Endothelial cell of umbilical vein (primary cell): ENCODE measurements at regions not wholly inside any gene's neighbourhood (a gene's known extent, or its start where the extent isn't known, plus 50 kb on each side); places are given as distances from the start of the nearest gene placed in this dataset.

Experiments used
- BruUV-seq: library from RNA; stranded (reverse); fragments of 400-500 nt; replicated peaks from 2 replicates; lab custom pipeline; 2021; lab: Mats Ljungman, UMichigan
- CTCF ChIA-PET: fragments of 300-600, 350-600 bp; sonication (Branson Sonifier 250); formaldehyde crosslinking; loops from one replicate; lab custom pipeline; 2021; ENCODE audit warnings: antibody characterized with exemption, inconsistent platforms; lab: Charles Lee
- POLR2A ChIA-PET: fragments of 300-600, 350-600 bp; sonication (Branson Sonifier 250); formaldehyde crosslinking; loops from one replicate; lab custom pipeline; 2021; ENCODE audit warnings: antibody characterized with exemption, inconsistent platforms; lab: Charles Lee
- DNase-seq: peaks from one replicate; pipeline ENCODE4 v3.0.0-alpha.2; 2011; ENCODE audit warnings: low read depth, low spot score
- FAIRE-seq: peaks from 2 replicates; lab custom pipeline; 2011; peaks lifted over from hg19 to GRCh38; lab: Jason Lieb, UNC
- H2AFZ ChIP-seq: 2 replicates; pipeline ENCODE4 v1.6.0; 2012; ENCODE audit warnings: low read depth, low read length, control low read depth, inconsistent platforms
- H3K27ac ChIP-seq: 2 replicates; pipeline ENCODE4 v1.5.1; 2011; ENCODE audit warnings: low read depth, mild to moderate bottlenecking, control low read depth, low read length, moderate library complexity; ENCODE audit not compliant: insufficient read depth
- H3K27me3 ChIP-seq, 2 experiments: 2 replicates each; pipeline versions ENCODE4 v1.6.0 to v1.6.1; 2011; ENCODE audit warnings: low read length in 2 of 2, mixed read lengths in 1 of 2; ENCODE audit not compliant: control insufficient read depth in 2 of 2, insufficient read depth in 2 of 2
- H3K36me3 ChIP-seq, 2 experiments: 2 replicates in 1 of 2; 3 replicates in 1 of 2; pipeline ENCODE4 v1.5.1; 2011; ENCODE audit warnings: low read length in 2 of 2, mild to moderate bottlenecking in 1 of 2, moderate library complexity in 1 of 2; ENCODE audit not compliant: control insufficient read depth in 2 of 2, insufficient read depth in 2 of 2; ENCODE audit errors: extremely low read depth in 1 of 2
- H3K4me1 ChIP-seq: 3 replicates; pipeline ENCODE4 v1.5.1; 2011; ENCODE audit warnings: mild to moderate bottlenecking, low read length; ENCODE audit not compliant: control insufficient read depth, insufficient read depth; ENCODE audit errors: extremely low read depth
- H3K4me2 ChIP-seq: 2 replicates; pipeline ENCODE4 v1.6.1; 2011; ENCODE audit warnings: low read length, control low read depth, mixed read lengths; ENCODE audit not compliant: insufficient read depth
- H3K4me3 ChIP-seq, 3 experiments: fragments of 200-600 bp in 1 of 3; sonication (generic), shearing (Covaris generic) in 1 of 3; replicated peaks in 1 of 3; 2 replicates each; pipeline ENCODE4 v1.5.1; 2011 to 2016; ENCODE audit warnings: control low read depth in 3 of 3, low read length in 3 of 3, mild to moderate bottlenecking in 2 of 3, inconsistent platforms in 1 of 3, low read depth in 1 of 3, moderate library complexity in 1 of 3; ENCODE audit not compliant: insufficient read depth in 1 of 3
- H3K79me2 ChIP-seq: 2 replicates; pipeline ENCODE4 v1.6.0; 2012; ENCODE audit warnings: low read length, inconsistent platforms; ENCODE audit not compliant: control insufficient read depth, insufficient read depth
- H3K9ac ChIP-seq: replicated peaks from 2 replicates; pipeline ENCODE3; 2011; ENCODE audit warnings: low read length, control low read depth; ENCODE audit not compliant: insufficient read depth; ENCODE audit errors: extremely low read depth
- H3K9me1 ChIP-seq: replicated peaks from 3 replicates; pipeline ENCODE4 v1.6.0; 2011; ENCODE audit warnings: mild to moderate bottlenecking, low read length; ENCODE audit not compliant: control insufficient read depth, insufficient read depth; ENCODE audit errors: extremely low read depth
- H3K9me3 ChIP-seq: replicated peaks from 2 replicates; pipeline ENCODE4 v1.5.1; 2012; ENCODE audit warnings: low read length, inconsistent platforms; ENCODE audit not compliant: control insufficient read depth, insufficient read depth
- H4K20me1 ChIP-seq: replicated peaks from 2 replicates; pipeline ENCODE3; 2011; ENCODE audit warnings: mild to moderate bottlenecking, low read length; ENCODE audit not compliant: control insufficient read depth, insufficient read depth; ENCODE audit errors: extremely low read depth
- CTCF ChIP-seq, 2 donors: IDR thresholded peaks; 1 replicate in 1 of 2; 2 replicates in 1 of 2; pipeline ENCODE4 v1.5.1; 2011; ENCODE audit warnings: low read length in 2 of 2, mild to moderate bottlenecking in 2 of 2, moderate library complexity in 2 of 2, control low read depth in 1 of 2, inconsistent platforms in 1 of 2, low read depth in 1 of 2; ENCODE audit not compliant: insufficient read depth in 1 of 2; ENCODE audit errors: extremely low read depth in 1 of 2
- EZH2 ChIP-seq: IDR thresholded peaks from 2 replicates; pipeline ENCODE4 v1.6.1; 2012; ENCODE audit warnings: borderline replicate concordance, low read depth, mild to moderate bottlenecking, moderate library complexity, low read length, inconsistent platforms; ENCODE audit not compliant: severe bottlenecking
- FOS ChIP-seq: IDR thresholded peaks from 2 replicates; pipeline ENCODE4 v1.6.1; 2011; ENCODE audit warnings: mild to moderate bottlenecking, low read length, moderate library complexity, borderline replicate concordance; ENCODE audit not compliant: insufficient read depth
- GATA2 ChIP-seq: IDR thresholded peaks from 2 replicates; pipeline ENCODE4 v1.7.0; 2011; ENCODE audit warnings: low read depth, mild to moderate bottlenecking, moderate library complexity, mixed read lengths, low read length; ENCODE audit not compliant: insufficient read length, insufficient read depth
- JUN ChIP-seq: IDR thresholded peaks from 2 replicates; pipeline ENCODE4 v1.6.1; 2011; ENCODE audit warnings: borderline replicate concordance, low read depth; ENCODE audit not compliant: insufficient read length, insufficient read depth
- MAX ChIP-seq: IDR thresholded peaks from 2 replicates; pipeline ENCODE4 v1.6.1; 2011; ENCODE audit not compliant: insufficient read depth, insufficient read length
- MYC ChIP-seq: IDR thresholded peaks from one replicate; pipeline ENCODE4 v1.6.1; 2011; ENCODE audit warnings: mild to moderate bottlenecking, low read depth, low read length
- POLR2A ChIP-seq: IDR thresholded peaks from 2 replicates; pipeline ENCODE4 v1.6.1; 2012; ENCODE audit warnings: low read depth, mild to moderate bottlenecking, control low read depth, low read length
- POLR2AphosphoS5 ChIP-seq: IDR thresholded peaks from 2 replicates; pipeline ENCODE4 v1.6.1; 2012; ENCODE audit warnings: low read depth, mild to moderate bottlenecking, control low read depth, low read length, moderate library complexity; ENCODE audit not compliant: insufficient read depth
- dilution Hi-C: fragments of 300-500 bp; cut with MboI; formaldehyde crosslinking; loops from one replicate; pipeline ENCODE4 v1.15.0; 2019; ENCODE audit warnings: low sequenced_read_pairs; ENCODE audit not compliant: extremely low pct_ligation_motif_present
- intact Hi-C: fragments of 100-400 bp; cut with micrococcal nuclease; formaldehyde crosslinking; loops from one replicate; pipeline ENCODE4 v1.10.0; 2022

- Histone ChIP-seq H3K9me3 (peaks cover 5% of the 10 kb centered on the region), H3K9me1 (no peaks in the 10 kb centered on the region), H3K4me3 (no peak overlapping the region), H3K27ac (no peak overlapping the region), H4K20me1 (no peaks in the 10 kb centered on the region), H3K79me2 (no peaks in the 10 kb centered on the region), H3K4me1 (no peaks in the 10 kb centered on the region), H2AFZ (no peak overlapping the region), H3K9ac (no peak overlapping the region), H3K27me3 (no peaks in the 10 kb centered on the region), H3K36me3 (no peaks in the 10 kb centered on the region), H3K4me2 (no peak overlapping the region)
- DNase-seq, result no peak
- dilution Hi-C loops, result no loop called here
- TF ChIP-seq FOS (no peak), MYC (no peak), POLR2AphosphoS5 (no peak), GATA2 (no peak), CTCF (IDR thresholded peaks at IDR 0.05; ENCODE audit: extremely low read depth in 1 of 2, insufficient read depth in 1 of 2, low read depth in 1 of 2, low read length in 2 of 2) (no peak), EZH2 (no peak), MAX (no peak), JUN (no peak), POLR2A (no peak)
- intact Hi-C loops, result no loop called here
- BruUV-seq, result no TSS peak
- CTCF ChIA-PET, result no interaction called here
- POLR2A ChIA-PET, result no interaction called here
- no peak for FAIRE-seq
Measured at GRCh38 chr18:78580835-78581339, 398.7 kb upstream of the SALL3 start.
